RWPE1 (cell line): ENCODE measurements at regions not wholly inside any gene's neighbourhood (a gene's known extent, or its start where the extent isn't known, plus 50 kb on each side); places are given as distances from the start of the nearest gene placed in this dataset.
A peak's percentile ranks its signal among the peaks of the same experiment; 100 is the strongest.

ENCODE experiments used
- CTCF ChIA-PET: fragments of 350-600 bp; sonication (Branson Sonifier 250); formaldehyde crosslinking; extraction: SDS; loops from one replicate; lab custom pipeline; 2021; lab: Yijun Ruan, JAX
- POLR2A ChIA-PET: fragments of 400-600 bp; formaldehyde crosslinking; extraction: SDS; loops from one replicate; lab custom pipeline; 2020; ENCODE audit warnings: antibody characterized with exemption; ENCODE audit not compliant: low non-redundant PET; lab: Yijun Ruan, JAX
- DNase-seq: peaks from one replicate; pipeline ENCODE4 v3.0.0; 2012; ENCODE audit warnings: low spot score
- H3K27ac ChIP-seq: fragments of 450-650 bp; 2 replicates; pipeline ENCODE4 v1.5.1; 2017
- CTCF ChIP-seq: fragments of 450-650 bp; conservative IDR thresholded peaks from 2 replicates; pipeline ENCODE4 v1.5.1; 2017; ENCODE audit warnings: low read depth, mild to moderate bottlenecking

GRCh38 chr11:101777476-101777875 is 137.3 kb upstream of the CEP126 start:
- CTCF ChIA-PET: no interaction called here
- H3K27ac ChIP-seq: no peak overlapping the region
- POLR2A ChIA-PET: no interaction called here
- TF ChIP-seq CTCF: no peak
- DNase-seq: no peak

DNA sequence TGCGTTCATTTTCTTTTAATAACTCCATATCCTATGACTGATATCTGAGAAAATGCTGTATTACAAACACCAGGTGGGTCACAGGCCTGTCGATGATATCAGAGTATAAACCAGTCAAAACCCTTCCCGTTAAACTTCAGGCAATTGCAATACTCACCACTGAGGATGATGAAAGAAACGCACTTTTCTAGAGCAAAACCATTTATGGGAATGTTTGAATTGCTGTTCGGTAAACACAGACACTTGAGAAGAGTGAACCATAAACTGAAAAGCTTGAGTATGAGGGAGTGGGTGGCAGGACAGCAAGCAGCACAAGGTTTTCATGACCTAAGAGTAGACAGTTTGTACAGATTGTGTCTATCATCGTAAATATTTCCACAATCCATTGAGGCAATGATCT is 139.8 kb upstream of the CEP126 start:
- DNase-seq: no peak
- TF ChIP-seq CTCF: no peak
- POLR2A ChIA-PET: no interaction called here
- CTCF ChIA-PET: no interaction called here
- H3K27ac ChIP-seq: no peak overlapping the region

DNA sequence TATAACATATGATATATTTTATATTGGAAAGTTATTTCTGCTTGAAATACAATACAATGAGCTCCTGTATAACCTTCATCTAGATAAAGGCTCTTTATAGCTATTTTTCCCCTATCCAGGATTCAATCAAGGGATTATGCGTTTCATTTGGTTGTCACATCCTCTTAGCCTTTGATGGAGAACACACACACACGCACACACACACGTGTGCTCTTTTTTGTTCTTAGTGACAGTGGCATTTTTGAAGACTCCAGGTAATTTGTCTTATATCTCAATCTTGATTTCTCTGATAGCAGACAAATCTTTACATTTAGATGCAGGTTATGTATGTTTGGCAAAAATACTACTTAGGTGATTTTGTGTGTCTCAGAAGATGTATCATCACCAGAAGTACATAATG is 144.2 kb upstream of the CEP126 start:
- no peak for DNase-seq
- POLR2A ChIA-PET: no interaction called here
- CTCF ChIA-PET: no interaction called here
- H3K27ac ChIP-seq: no peak overlapping the region
- TF ChIP-seq CTCF: no peak

DNA sequence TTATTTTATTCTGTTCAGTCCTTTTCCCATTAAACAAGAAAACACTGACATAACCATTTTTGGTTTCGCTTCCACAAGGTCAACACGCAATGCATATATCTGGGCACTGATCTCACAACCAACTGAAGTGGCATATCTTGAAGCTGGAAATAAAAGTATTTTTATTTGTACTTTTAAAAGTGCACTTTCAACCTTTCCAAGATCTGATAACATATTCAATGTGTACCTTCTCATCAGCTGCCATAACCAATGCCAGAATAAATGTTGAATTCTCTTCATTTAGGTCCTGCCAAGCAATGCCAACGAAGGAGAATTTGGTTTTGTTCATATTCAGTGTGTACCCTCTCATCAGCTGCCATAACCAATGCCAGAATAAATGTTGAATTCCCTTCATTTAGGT is 148.9 kb upstream of the CEP126 start:
- ChIA-PET POLR2A (no interaction called here), CTCF (interaction anchor here (0.5 to 0.7 kb wide), 2 partner anchors 189 to 332 kb away, joined by 3 read pairs; no protein-coding TSS in a partner anchor)
- no peak for DNase-seq
- H3K27ac ChIP-seq: no peak overlapping the region
- TF ChIP-seq CTCF: no peak

- ChIA-PET POLR2A (no interaction called here), CTCF (interaction anchor here (0.6 to 0.7 kb wide), 6 partner anchors 87 to 691 kb away, joined by 3 to 4 read pairs (median 3); no protein-coding TSS in a partner anchor)
- DNase-seq: peak; percentile 22
- TF ChIP-seq CTCF: no peak
- no peak overlapping the region for H3K27ac ChIP-seq
Observed at GRCh38 chr11:101759771-101760450, 154.9 kb upstream of the CEP126 start.

- ChIA-PET POLR2A (no interaction called here), CTCF (interaction anchor here (0.6 kb wide), 1 partner anchor 67 kb away, joined by 3 read pairs; no protein-coding TSS in a partner anchor)
Observed at GRCh38 chr11:101757741-101758140, 157.1 kb upstream of the CEP126 start.

More at GRCh38 chr11:101757741-101758140, 157.1 kb upstream of the CEP126 start:
- DNase-seq: no peak
- no peak overlapping the region for H3K27ac ChIP-seq
- no peak for TF ChIP-seq CTCF
